ENCODE measurements at regions not wholly inside any gene's neighbourhood (a gene's known extent, or its start where the extent isn't known, plus 50 kb on each side); places are given as distances from the start of the nearest gene placed in this dataset.

DNA sequence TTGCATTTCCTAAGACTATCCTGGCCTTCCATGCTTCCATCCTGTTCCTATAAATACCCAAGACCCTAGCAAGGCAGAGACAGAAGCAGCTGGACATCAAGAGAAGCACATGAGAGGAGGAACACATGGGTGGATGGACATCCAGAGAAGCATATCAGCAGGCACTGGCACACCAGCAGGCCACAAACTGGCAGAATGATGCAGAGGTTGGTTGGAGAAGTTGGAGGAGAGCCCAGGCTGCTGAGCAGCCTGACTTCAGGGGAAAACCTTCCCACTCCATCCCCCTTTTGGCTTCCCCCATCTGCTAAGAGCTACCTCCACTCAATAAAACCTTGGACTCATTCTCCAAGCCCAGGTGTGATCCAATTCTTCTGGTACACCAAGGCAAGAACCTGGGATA lies 332.5 kb downstream of the FRK start:
- no peak for DNase-seq (ENCODE audit: low spot score in 2 of 2)
- Mint-ChIP-seq H3K27me3 (no peaks in the 10 kb centered on the region), H3K9me3 (peaks cover 7% of the 10 kb centered on the region), H3K4me1 (no peaks in the 10 kb centered on the region), H3K4me3 (no peak overlapping the region), H3K27ac (no peak overlapping the region), H3K36me3 (no peaks in the 10 kb centered on the region)
- no peak for ATAC-seq (ENCODE audit: low read depth)

- DNase-seq (ENCODE audit: low spot score in 2 of 2) (no peak), ATAC-seq (ENCODE audit: low read depth) (no peak)
- Mint-ChIP-seq H3K27me3 (no peaks in the 10 kb centered on the region), H3K4me1 (no peaks in the 10 kb centered on the region), H3K27ac (no peak overlapping the region), H3K9me3 (peaks cover 5% of the 10 kb centered on the region), H3K4me3 (no peak overlapping the region), H3K36me3 (no peaks in the 10 kb centered on the region)
Measured at GRCh38 chr6:115721564-115721963, 339.1 kb downstream of the FRK start.

DNA sequence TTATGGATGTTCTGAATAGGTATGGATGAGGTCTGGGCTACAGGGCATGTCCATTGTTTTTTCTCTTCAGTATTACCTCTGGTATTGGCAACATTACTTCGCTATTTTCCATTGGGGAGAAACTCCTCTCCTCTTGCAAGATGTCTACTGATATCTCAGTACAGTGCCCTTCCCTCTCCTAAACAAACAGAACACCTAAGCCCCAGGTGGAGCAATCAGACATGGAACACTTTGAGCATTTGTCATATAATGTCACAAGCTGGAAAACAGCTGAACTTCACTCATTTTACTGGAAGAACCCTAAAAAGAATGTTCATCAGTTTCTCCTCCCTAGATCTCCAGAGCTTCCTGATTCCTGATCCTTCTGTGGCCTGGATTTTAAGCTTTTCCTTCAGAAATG lies 339.8 kb downstream of the FRK start:
- Mint-ChIP-seq H3K36me3 (no peaks in the 10 kb centered on the region), H3K4me1 (no peaks in the 10 kb centered on the region), H3K9me3 (peaks cover 5% of the 10 kb centered on the region), H3K4me3 (no peak overlapping the region), H3K27ac (no peak overlapping the region), H3K27me3 (no peaks in the 10 kb centered on the region)
- ATAC-seq (ENCODE audit: low read depth), result no peak
- DNase-seq (ENCODE audit: low spot score in 2 of 2), result no peak

- DNase-seq (ENCODE audit: low spot score in 2 of 2) (no peak), ATAC-seq (ENCODE audit: low read depth) (no peak)
- no peaks in the 10 kb centered on the region for H3K9me3 Mint-ChIP-seq
- no peak overlapping the region for H3K4me3 Mint-ChIP-seq
- H3K4me1 Mint-ChIP-seq, result no peaks in the 10 kb centered on the region
- no peaks in the 10 kb centered on the region for H3K36me3 Mint-ChIP-seq
- H3K27ac Mint-ChIP-seq, result no peak overlapping the region
- no peaks in the 10 kb centered on the region for H3K27me3 Mint-ChIP-seq
Measured at GRCh38 chr6:115717472-115717871, 343.2 kb downstream of the FRK start.

DNA sequence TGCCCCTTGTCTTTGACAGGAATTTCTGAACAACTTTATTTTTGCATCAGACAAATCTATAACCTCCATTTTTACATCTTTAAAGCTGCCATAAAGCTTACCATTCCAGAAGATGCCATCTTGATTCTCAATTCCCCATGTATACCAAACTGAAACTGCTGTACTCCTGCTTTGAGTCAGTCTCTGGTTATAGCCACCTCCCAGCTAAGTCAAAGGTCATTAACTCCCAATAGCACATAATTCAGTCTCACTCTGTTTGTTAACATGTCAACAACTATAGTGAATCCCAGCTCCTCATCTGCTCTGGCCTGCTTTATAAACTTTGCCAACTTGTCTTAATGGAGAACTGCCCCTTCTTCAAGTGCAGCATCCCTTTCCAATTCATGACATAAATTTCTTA lies 343.6 kb downstream of the FRK start:
- H3K4me3 Mint-ChIP-seq, result no peak overlapping the region
- DNase-seq (ENCODE audit: low spot score in 2 of 2) (no peak), ATAC-seq (ENCODE audit: low read depth) (no peak)
- H3K27ac Mint-ChIP-seq, result no peak overlapping the region
- H3K9me3 Mint-ChIP-seq, result no peaks in the 10 kb centered on the region
- H3K4me1 Mint-ChIP-seq, result no peaks in the 10 kb centered on the region
- H3K36me3 Mint-ChIP-seq, result no peaks in the 10 kb centered on the region
- H3K27me3 Mint-ChIP-seq, result no peaks in the 10 kb centered on the region

GRCh38 chr6:115712291-115712961 lies 348.3 kb downstream of the FRK start:
- no peak overlapping the region for H3K27ac Mint-ChIP-seq
- ATAC-seq (ENCODE audit: low read depth) (no peak), DNase-seq (ENCODE audit: low spot score in 2 of 2) (no peak)
- no peaks in the 10 kb centered on the region for H3K9me3 Mint-ChIP-seq
- H3K4me1 Mint-ChIP-seq, result no peaks in the 10 kb centered on the region
- H3K27me3 Mint-ChIP-seq, result no peaks in the 10 kb centered on the region
- H3K36me3 Mint-ChIP-seq, result no peaks in the 10 kb centered on the region
- H3K4me3 Mint-ChIP-seq, result no peak overlapping the region

DNA sequence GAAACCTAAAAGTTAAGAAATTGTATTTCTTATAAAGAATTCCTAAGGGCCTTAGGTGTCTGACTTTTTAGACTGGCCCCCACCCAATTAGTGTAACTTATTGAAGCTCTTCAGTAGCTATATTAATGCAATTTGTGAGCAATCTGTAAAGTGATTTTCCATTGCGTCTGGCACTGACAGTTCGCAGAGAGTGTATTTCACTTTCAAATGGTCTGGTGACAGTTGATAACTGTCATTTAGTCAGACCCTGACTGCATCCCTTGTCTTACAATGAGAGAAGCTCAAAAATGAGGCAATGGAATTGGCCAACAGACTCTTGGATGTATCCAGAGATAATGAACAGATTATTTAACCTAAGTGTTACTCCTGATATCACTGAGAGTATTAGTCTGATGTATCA lies 351.8 kb downstream of the FRK start:
- Mint-ChIP-seq H3K27me3 (no peaks in the 10 kb centered on the region), H3K9me3 (no peaks in the 10 kb centered on the region)

DNA sequence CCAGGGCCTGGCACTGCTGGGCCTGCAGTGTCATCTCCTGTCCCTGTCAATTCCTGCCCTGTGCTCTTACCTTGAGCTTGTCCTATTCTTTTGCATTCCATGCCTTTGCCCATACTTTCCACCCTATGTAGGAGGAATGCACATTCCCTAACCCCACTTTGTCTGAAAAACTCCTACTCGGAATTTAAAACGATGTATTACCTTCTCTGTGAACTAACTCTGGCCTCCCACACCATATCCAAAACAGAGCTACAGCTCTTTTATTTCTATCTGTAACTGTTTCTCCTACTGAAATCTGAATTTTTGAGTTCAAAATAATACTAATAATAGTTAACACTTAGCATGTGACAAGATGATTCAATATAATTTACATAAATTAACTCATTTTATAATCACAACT lies 353.7 kb downstream of the FRK start:
- Mint-ChIP-seq H3K36me3 (no peaks in the 10 kb centered on the region), H3K4me1 (no peaks in the 10 kb centered on the region)

More for the DNA sequence above, 351.8 kb downstream of the FRK start:
- no peak for ATAC-seq (ENCODE audit: low read depth)
- no peaks in the 10 kb centered on the region for H3K36me3 Mint-ChIP-seq
- no peak overlapping the region for H3K27ac Mint-ChIP-seq
- no peak for DNase-seq (ENCODE audit: low spot score in 2 of 2)
- H3K4me3 Mint-ChIP-seq, result no peak overlapping the region
- H3K4me1 Mint-ChIP-seq, result no peaks in the 10 kb centered on the region

GRCh38 chr6:115706324-115706723 lies 354.4 kb downstream of the FRK start:
- Mint-ChIP-seq H3K36me3 (no peaks in the 10 kb centered on the region), H3K4me3 (no peak overlapping the region), H3K4me1 (no peaks in the 10 kb centered on the region), H3K27ac (no peak overlapping the region), H3K9me3 (peaks cover 9% of the 10 kb centered on the region), H3K27me3 (no peaks in the 10 kb centered on the region)
- ATAC-seq (ENCODE audit: low read depth) (no peak), DNase-seq (ENCODE audit: low spot score in 2 of 2) (no peak)

More for the DNA sequence above, 353.7 kb downstream of the FRK start:
- no peak overlapping the region for H3K27ac Mint-ChIP-seq
- peaks cover 6% of the 10 kb centered on the region for H3K9me3 Mint-ChIP-seq
- no peaks in the 10 kb centered on the region for H3K27me3 Mint-ChIP-seq
- no peak overlapping the region for H3K4me3 Mint-ChIP-seq
- DNase-seq (ENCODE audit: low spot score in 2 of 2), result no peak
- ATAC-seq (ENCODE audit: low read depth), result no peak

DNA sequence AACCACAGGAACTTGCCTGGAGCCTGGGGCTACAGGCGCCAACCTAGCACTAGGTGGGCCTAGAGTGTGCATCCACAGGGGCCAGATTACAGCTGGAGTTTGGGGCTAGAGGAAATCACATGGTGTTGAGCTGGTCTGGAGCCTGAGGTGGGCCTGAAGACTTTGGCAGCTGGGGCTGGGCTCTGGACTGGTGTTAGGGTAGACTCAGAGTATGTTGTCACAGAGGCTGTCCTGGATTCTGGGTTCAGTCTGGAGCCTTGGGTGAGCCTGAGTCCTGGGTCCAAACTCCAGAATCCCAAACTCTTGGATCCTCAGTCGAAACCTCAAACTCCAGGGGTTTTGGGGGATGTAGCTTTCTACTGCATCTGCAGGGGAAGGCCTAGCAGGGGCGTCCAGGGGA lies 356.7 kb downstream of the FRK start:
- H3K4me3 Mint-ChIP-seq, result no peak overlapping the region
- ATAC-seq (ENCODE audit: low read depth), result no peak
- peaks cover 11% of the 10 kb centered on the region for H3K9me3 Mint-ChIP-seq
- H3K27me3 Mint-ChIP-seq, result no peaks in the 10 kb centered on the region
- no peaks in the 10 kb centered on the region for H3K36me3 Mint-ChIP-seq
- DNase-seq (ENCODE audit: low spot score in 2 of 2), result no peak
- no peak overlapping the region for H3K27ac Mint-ChIP-seq
- no peaks in the 10 kb centered on the region for H3K4me1 Mint-ChIP-seq

- DNase-seq (ENCODE audit: low spot score in 2 of 2) (no peak), ATAC-seq (ENCODE audit: low read depth) (no peak)
- Mint-ChIP-seq H3K27ac (no peak overlapping the region), H3K4me1 (no peaks in the 10 kb centered on the region), H3K36me3 (no peaks in the 10 kb centered on the region), H3K4me3 (no peak overlapping the region), H3K27me3 (no peaks in the 10 kb centered on the region), H3K9me3 (peaks cover 3% of the 10 kb centered on the region)
Measured at GRCh38 chr6:115691433-115691832, 369.3 kb downstream of the FRK start.

- Mint-ChIP-seq H3K4me3 (no peak overlapping the region), H3K36me3 (no peaks in the 10 kb centered on the region), H3K27me3 (no peaks in the 10 kb centered on the region), H3K4me1 (no peaks in the 10 kb centered on the region), H3K27ac (no peak overlapping the region), H3K9me3 (peaks cover 1% of the 10 kb centered on the region)
- ATAC-seq (ENCODE audit: low read depth) (no peak), DNase-seq (ENCODE audit: low spot score in 2 of 2) (no peak)
Measured at GRCh38 chr6:115690854-115691253, 369.8 kb downstream of the FRK start.

- H3K36me3 Mint-ChIP-seq, result no peaks in the 10 kb centered on the region
- no peaks in the 10 kb centered on the region for H3K27me3 Mint-ChIP-seq
- DNase-seq (ENCODE audit: low spot score in 2 of 2) (no peak), ATAC-seq (ENCODE audit: low read depth) (no peak)
- no peak overlapping the region for H3K27ac Mint-ChIP-seq
- no peaks in the 10 kb centered on the region for H3K4me1 Mint-ChIP-seq
- H3K9me3 Mint-ChIP-seq, result no peaks in the 10 kb centered on the region
- H3K4me3 Mint-ChIP-seq, result no peak overlapping the region
Measured at GRCh38 chr6:115681978-115682775, 378.5 kb downstream of the FRK start.

DNA sequence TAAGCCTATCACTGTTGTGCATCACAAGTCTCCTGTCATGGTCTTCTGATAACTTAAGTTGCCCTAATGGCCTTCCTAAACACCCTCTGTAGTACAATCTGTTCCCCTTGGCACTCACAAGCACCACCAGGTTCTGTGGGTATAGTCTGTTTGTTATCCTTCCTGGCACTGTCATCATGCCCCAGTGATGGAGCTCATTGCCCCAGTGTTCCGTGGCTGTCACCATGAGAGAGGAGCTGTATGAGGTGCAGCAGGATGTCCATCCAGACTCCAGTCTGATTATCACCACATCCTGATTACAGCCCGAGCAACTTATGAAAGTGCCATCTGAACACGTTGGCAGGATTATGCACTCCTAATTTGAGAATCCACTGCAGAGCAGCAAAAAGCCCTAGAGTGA lies 380.1 kb downstream of the FRK start:
- ATAC-seq (ENCODE audit: low read depth), result no peak
- Mint-ChIP-seq H3K9me3 (no peaks in the 10 kb centered on the region), H3K36me3 (no peaks in the 10 kb centered on the region), H3K4me1 (no peaks in the 10 kb centered on the region), H3K4me3 (no peak overlapping the region), H3K27me3 (no peaks in the 10 kb centered on the region), H3K27ac (no peak overlapping the region)
- DNase-seq (ENCODE audit: low spot score in 2 of 2), result no peak

DNA sequence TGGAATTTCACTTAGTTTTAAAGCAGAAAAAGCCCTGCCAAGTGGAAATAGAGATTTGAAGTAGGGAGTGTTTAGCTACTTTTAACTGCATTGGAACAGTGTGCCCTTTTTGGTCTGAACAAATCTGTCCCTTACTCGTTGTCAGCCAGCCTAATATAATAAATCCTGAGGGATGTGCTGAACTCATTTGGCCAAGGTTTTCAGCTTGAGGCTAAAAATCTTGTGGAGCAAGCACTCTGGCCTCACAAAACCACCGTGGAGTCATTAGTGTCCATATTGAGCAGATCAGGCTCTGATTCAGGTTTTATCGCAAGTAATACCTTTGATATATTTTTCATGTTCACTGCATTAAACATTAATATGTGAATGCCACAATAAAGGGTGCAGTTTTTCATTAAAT lies 383.5 kb downstream of the FRK start:
- Mint-ChIP-seq H3K9me3 (no peaks in the 10 kb centered on the region), H3K4me1 (no peaks in the 10 kb centered on the region), H3K4me3 (no peak overlapping the region), H3K27ac (no peak overlapping the region), H3K27me3 (no peaks in the 10 kb centered on the region), H3K36me3 (no peaks in the 10 kb centered on the region)
- DNase-seq (ENCODE audit: low spot score in 2 of 2) (no peak), ATAC-seq (ENCODE audit: low read depth) (no peak)

Measured in memory B cell (primary cell).